Esophagus squamous epithelium (tissue), 5 donors: ENCODE measurements at regions not wholly inside any gene's neighbourhood (a gene's known extent, or its start where the extent isn't known, plus 50 kb on each side); places are given as distances from the start of the nearest gene placed in this dataset.
A peak's percentile ranks its signal among the peaks of the same experiment; 100 is the strongest.

Experiments
- DNase-seq: peaks from one replicate; lab custom pipeline; 2025; lab: John Stamatoyannopoulos, UW
- H3K27ac ChIP-seq, 4 donors: fragments of 200-600 bp; sonication (generic); one replicate each; pipeline ENCODE4 v1.5.1; 2016 to 2019; ENCODE audit warnings: mild to moderate bottlenecking in 1 of 4
- H3K27me3 ChIP-seq, 4 donors: fragments of 200-600 bp; sonication (generic); 1 replicate in 3 of 4; 2 replicates in 1 of 4; pipeline versions ENCODE4 v1.5.1 to v1.6.0; 2017 to 2021; ENCODE audit warnings: antibody characterized with exemption in 1 of 4
- H3K36me3 ChIP-seq, 3 donors: fragments of 200-600 bp; sonication (generic); one replicate each; pipeline ENCODE4 v1.5.1; 2016 to 2019
- H3K4me1 ChIP-seq, 3 donors: fragments of 200-600 bp; sonication (generic); one replicate each; pipeline ENCODE4 v1.5.1; 2017 to 2019
- H3K4me3 ChIP-seq, 4 donors: fragments of 200-600 bp; sonication (generic); 1 replicate in 3 of 4; 2 replicates in 1 of 4; pipeline ENCODE4 v1.5.1; 2016 to 2019; ENCODE audit warnings: mild to moderate bottlenecking in 2 of 4, moderate library complexity in 1 of 4
- H3K9me3 ChIP-seq, 3 donors: fragments of 200-600 bp; sonication (generic); one replicate each; pipeline ENCODE4 v1.5.1; 2016 to 2019
- POLR2A ChIP-seq, 4 donors: fragments of 450-650 bp; IDR thresholded peaks; one replicate each; pipeline ENCODE4 v1.6.1; 2017; ENCODE audit warnings: antibody characterized with exemption in 4 of 4, mild to moderate bottlenecking in 4 of 4, moderate library complexity in 3 of 4
- WGBS, 2 donors: methylation state at CpG; one replicate each; pipeline ENCODE4 v1.1.5; 2018; 5-methylcytosine and 5-hydroxymethylcytosine counted together
- intact Hi-C: fragments of 100-400 bp; cut with DNase I; formaldehyde crosslinking; loops from one replicate; pipeline ENCODE4 v1.15.0; 2022
- TF ChIP-seq, protein P1 (sequence below), 6 experiments: fragments of 450-650 bp in 4 of 6; fragments of 200-600 bp in 2 of 6; sonication (generic) in 2 of 6; IDR thresholded peaks; one replicate each; pipeline ENCODE4 v1.5.1; 2016 to 2019; ENCODE audit warnings: antibody characterized with exemption in 6 of 6, mild to moderate bottlenecking in 4 of 6, moderate library complexity in 4 of 6
- donor health status: DM: yes; HTN: yes; CAD: no.

DNA sequence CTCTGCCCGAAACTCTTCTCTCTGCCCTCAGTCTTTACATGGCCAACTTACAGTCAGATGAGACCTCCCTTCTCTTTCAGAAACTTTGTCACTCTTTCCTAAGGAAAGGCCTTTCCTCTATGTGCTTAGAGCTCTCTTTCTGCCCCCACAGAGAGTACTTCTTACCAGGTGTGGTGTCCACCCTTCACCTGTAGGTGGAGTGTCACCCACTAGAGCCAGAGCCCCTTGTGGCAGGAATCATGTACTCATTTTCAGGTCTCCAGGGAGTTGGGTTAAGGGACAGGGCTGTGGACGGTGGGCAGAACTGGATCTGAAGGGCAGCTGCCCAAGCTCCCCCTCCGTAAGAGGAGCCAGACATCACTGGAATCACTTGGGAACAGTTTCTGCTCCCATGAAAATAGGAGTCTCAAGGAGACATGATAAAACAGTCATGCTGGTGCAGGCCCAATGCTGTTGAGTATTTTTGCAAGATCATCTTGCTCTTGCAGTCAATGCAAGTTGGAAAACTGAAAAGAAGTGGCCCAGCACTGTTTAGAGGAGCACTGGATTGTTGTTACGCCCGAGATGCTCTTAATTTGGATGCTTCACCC, 436.7 kb downstream of the ZSWIM6 start:
- DNase-seq: no peak
- WGBS, 2 donors: 75 to 91% methylated on average over 3 to 4 of the region's 5 CpGs
- no peak overlapping the region for H3K4me3 ChIP-seq
- peaks cover 0 to 15% (median 0%) of the 10 kb centered on the region in 4 donors for H3K27me3 ChIP-seq
- no peaks in the 10 kb centered on the region for H3K36me3 ChIP-seq
- no peaks in the 10 kb centered on the region for H3K4me1 ChIP-seq
- no peaks in the 10 kb centered on the region for H3K9me3 ChIP-seq
- TF ChIP-seq, protein P1, sequence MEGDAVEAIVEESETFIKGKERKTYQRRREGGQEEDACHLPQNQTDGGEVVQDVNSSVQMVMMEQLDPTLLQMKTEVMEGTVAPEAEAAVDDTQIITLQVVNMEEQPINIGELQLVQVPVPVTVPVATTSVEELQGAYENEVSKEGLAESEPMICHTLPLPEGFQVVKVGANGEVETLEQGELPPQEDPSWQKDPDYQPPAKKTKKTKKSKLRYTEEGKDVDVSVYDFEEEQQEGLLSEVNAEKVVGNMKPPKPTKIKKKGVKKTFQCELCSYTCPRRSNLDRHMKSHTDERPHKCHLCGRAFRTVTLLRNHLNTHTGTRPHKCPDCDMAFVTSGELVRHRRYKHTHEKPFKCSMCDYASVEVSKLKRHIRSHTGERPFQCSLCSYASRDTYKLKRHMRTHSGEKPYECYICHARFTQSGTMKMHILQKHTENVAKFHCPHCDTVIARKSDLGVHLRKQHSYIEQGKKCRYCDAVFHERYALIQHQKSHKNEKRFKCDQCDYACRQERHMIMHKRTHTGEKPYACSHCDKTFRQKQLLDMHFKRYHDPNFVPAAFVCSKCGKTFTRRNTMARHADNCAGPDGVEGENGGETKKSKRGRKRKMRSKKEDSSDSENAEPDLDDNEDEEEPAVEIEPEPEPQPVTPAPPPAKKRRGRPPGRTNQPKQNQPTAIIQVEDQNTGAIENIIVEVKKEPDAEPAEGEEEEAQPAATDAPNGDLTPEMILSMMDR (IDR thresholded peaks at IDR 0.05): peak in 5 of 6 experiments; percentile 27 to 76 (median 44)
- TF ChIP-seq POLR2A (IDR thresholded peaks at IDR 0.05): no peak
- H3K27ac ChIP-seq: no peak overlapping the region
- intact Hi-C loops: no loop called here

DNA sequence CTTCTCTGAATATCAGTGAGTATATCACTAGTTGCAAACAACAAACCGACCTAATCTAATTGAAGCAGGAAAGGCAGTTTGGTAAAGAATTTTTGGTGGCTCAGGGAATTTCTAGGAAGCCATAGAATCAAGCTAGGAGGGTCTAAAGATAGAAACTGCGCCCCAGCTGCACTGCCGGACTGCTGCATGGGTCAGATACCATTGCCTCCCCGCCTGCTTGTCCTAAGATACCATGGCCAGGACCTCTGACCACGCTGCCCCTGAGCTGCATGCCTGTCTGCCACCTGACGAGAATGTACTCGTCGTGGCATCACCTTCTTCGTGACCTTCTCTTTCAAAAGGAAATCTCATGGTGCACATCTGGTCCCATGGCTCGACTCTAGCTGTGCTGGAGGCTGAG, 439.0 kb downstream of the ZSWIM6 start:
- intact Hi-C loops: no loop called here
- Histone ChIP-seq H3K27ac (no peak overlapping the region), H3K9me3 (no peaks in the 10 kb centered on the region), H3K27me3 (peaks cover 0 to 24% (median 0%) of the 10 kb centered on the region in 4 donors), H3K4me1 (no peaks in the 10 kb centered on the region), H3K36me3 (no peaks in the 10 kb centered on the region), H3K4me3 (no peak overlapping the region)
- WGBS, 2 donors: 81 to 82% methylated on average over 7 to 10 of the region's 10 CpGs
- DNase-seq: no peak
- TF ChIP-seq POLR2A (IDR thresholded peaks at IDR 0.05): no peak
- TF ChIP-seq, protein P1 (IDR thresholded peaks at IDR 0.05): no peak

DNA sequence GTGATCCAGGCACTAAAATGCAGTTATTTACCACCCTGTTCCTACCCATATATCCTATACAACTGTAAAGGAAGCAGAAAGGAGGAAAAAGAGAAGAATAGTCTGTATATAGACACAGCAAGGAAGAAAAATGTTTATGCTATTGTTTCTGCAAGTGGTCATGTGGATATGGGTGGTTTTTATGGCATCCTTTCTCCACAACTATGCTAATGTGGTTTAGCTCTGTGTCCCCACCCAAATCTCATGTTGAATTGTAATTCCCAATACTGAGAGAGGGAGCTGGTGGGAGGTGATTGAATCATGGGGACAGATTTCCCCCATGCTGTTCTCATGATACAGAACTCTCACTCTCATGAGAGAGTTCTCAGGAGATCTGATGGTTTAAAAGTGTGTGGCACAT, 439.8 kb downstream of the ZSWIM6 start:
- Histone ChIP-seq H3K27me3 (peaks cover 0 to 24% (median 0%) of the 10 kb centered on the region in 4 donors), H3K9me3 (no peaks in the 10 kb centered on the region), H3K4me3 (no peak overlapping the region), H3K36me3 (no peaks in the 10 kb centered on the region), H3K27ac (no peak overlapping the region), H3K4me1 (no peaks in the 10 kb centered on the region)
- DNase-seq: no peak
- TF ChIP-seq, protein P1 (IDR thresholded peaks at IDR 0.05): no peak
- no peak for TF ChIP-seq POLR2A (IDR thresholded peaks at IDR 0.05)
- intact Hi-C loops: no loop called here

DNA sequence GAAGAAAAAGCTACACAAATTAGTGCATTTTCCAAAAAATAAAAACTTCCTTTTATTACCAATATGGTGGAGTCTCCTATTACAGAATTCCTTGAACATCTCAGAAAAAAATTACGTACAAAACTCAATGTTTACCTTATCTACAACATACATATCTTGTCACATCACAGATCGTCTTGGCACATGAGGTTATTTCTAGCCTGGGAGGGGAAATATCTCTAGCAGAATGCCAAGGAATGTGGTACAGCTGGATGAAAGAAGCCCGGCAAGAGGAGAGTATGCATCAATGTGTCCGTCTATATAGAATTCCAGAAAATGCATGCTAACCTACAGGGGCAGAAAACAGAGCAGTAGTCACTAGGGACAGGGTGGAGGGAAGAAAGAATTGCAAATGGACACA, 443.8 kb downstream of the ZSWIM6 start:
- DNase-seq: no peak
- 62 to 66% methylated on average over 4 of the region's 4 CpGs for WGBS, 2 donors
- intact Hi-C loops: no loop called here
- H3K27ac ChIP-seq: no peak overlapping the region
- no peaks in the 10 kb centered on the region for H3K36me3 ChIP-seq
- no peaks in the 10 kb centered on the region for H3K4me1 ChIP-seq
- H3K27me3 ChIP-seq: peaks cover 0 to 14% (median 0%) of the 10 kb centered on the region in 4 donors
- no peak overlapping the region for H3K4me3 ChIP-seq
- no peak for TF ChIP-seq POLR2A (IDR thresholded peaks at IDR 0.05)
- TF ChIP-seq, protein P1 (IDR thresholded peaks at IDR 0.05): no peak
- H3K9me3 ChIP-seq: no peaks in the 10 kb centered on the region

DNA sequence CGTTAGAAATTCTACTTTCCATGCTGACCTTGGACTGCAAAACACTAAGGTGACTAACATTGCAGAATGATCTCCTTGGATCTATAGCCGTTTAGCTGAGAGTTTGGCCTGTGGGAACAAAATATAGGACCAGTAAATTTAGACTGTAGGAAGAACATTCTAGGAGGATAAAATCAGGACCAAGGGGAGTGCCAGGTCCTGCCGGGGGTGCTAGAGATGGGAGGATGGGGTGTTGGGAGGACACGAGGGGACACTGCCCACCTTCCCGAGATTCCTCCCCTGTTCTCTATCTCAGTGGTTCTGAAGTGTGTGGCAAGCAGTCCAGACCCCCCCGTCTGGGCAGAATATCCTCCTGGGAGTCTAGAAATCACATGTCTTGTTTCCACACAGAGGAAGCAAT, 445.2 kb downstream of the ZSWIM6 start:
- 61 to 72% methylated on average over 6 of the region's 6 CpGs for WGBS, 2 donors
- no peaks in the 10 kb centered on the region for H3K4me1 ChIP-seq
- H3K4me3 ChIP-seq: no peak overlapping the region
- intact Hi-C loops: no loop called here
- no peaks in the 10 kb centered on the region for H3K9me3 ChIP-seq
- DNase-seq: no peak
- no peak overlapping the region for H3K27ac ChIP-seq
- peaks cover 0 to 9% (median 0%) of the 10 kb centered on the region in 4 donors for H3K27me3 ChIP-seq
- no peaks in the 10 kb centered on the region for H3K36me3 ChIP-seq
- TF ChIP-seq, protein P1 (IDR thresholded peaks at IDR 0.05): no peak
- TF ChIP-seq POLR2A (IDR thresholded peaks at IDR 0.05): no peak
